Suppressor macrophage treated with lipopolysaccharide for 4 hours (primary cell): ENCODE measurements at regions not wholly inside any gene's neighbourhood (a gene's known extent, or its start where the extent isn't known, plus 50 kb on each side); places are given as distances from the start of the nearest gene placed in this dataset.
"Not testable (repeated sequence)": the region's sequence is repeated elsewhere in the genome, so short reads cannot be mapped to it uniquely, and the experiment has no call there.

ENCODE experiments used
- DNase-seq: peaks from one replicate; pipeline ENCODE4 v3.0.0-alpha.2; 2020

GRCh38 chr3:94734206-94734605, 671.3 kb downstream of the NSUN3 start:
- DNase-seq: no peak

GRCh38 chr3:94735354-94735753, 672.5 kb downstream of the NSUN3 start:
- no peak for DNase-seq

GRCh38 chr3:94737116-94737515, 674.3 kb downstream of the NSUN3 start:
- no peak for DNase-seq

- DNase-seq: no peak
Observed at GRCh38 chr3:94739420-94739819, 676.6 kb downstream of the NSUN3 start.

- DNase-seq: no peak
Observed at GRCh38 chr3:94758751-94759150, 695.9 kb downstream of the NSUN3 start.

GRCh38 chr3:94772402-94772801, 709.5 kb downstream of the NSUN3 start:
- DNase-seq: no peak

GRCh38 chr3:94775746-94776145, 712.9 kb downstream of the NSUN3 start:
- DNase-seq: no peak

GRCh38 chr3:94776401-94776915, 713.6 kb downstream of the NSUN3 start:
- DNase-seq: no peak

- DNase-seq: no peak
Observed at GRCh38 chr3:94778289-94778688, 715.4 kb downstream of the NSUN3 start.

GRCh38 chr3:94778814-94779494, 716.1 kb downstream of the NSUN3 start:
- DNase-seq: no peak

GRCh38 chr3:94779699-94780098, 716.8 kb downstream of the NSUN3 start:
- no peak for DNase-seq

GRCh38 chr3:94784274-94784673, 721.4 kb downstream of the NSUN3 start:
- DNase-seq: no peak

GRCh38 chr3:94787066-94787465, 724.2 kb downstream of the NSUN3 start:
- DNase-seq: no peak

GRCh38 chr3:94787734-94788270, 724.9 kb downstream of the NSUN3 start:
- DNase-seq: no peak

- no peak for DNase-seq
Observed at GRCh38 chr3:94794563-94794962, 731.7 kb downstream of the NSUN3 start.

- DNase-seq: no peak
Observed at GRCh38 chr3:94799420-94800060, 736.7 kb downstream of the NSUN3 start.

- DNase-seq: no peak
Observed at GRCh38 chr3:94811836-94812235, 749.0 kb downstream of the NSUN3 start.

GRCh38 chr3:94821241-94821640, 758.4 kb downstream of the NSUN3 start:
- no peak for DNase-seq

- DNase-seq: no peak
Observed at GRCh38 chr3:94822298-94822697, 759.4 kb downstream of the NSUN3 start.

GRCh38 chr3:94846251-94846650, 783.4 kb downstream of the NSUN3 start:
- not testable (repeated sequence) for DNase-seq

- no peak for DNase-seq
Observed at GRCh38 chr3:94862703-94863102, 799.8 kb downstream of the NSUN3 start.

- no peak for DNase-seq
Observed at GRCh38 chr3:94869059-94869547, 806.2 kb downstream of the NSUN3 start.

- DNase-seq: no peak
Observed at GRCh38 chr3:94873751-94874150, 810.9 kb downstream of the NSUN3 start.

GRCh38 chr3:94875149-94875548, 812.3 kb downstream of the NSUN3 start:
- no peak for DNase-seq
